Liver (tissue), 7 donors: ENCODE measurements at regions not wholly inside any gene's neighbourhood (a gene's known extent, or its start where the extent isn't known, plus 50 kb on each side); places are given as distances from the start of the nearest gene placed in this dataset.
"Not testable (repeated sequence)": the region's sequence is repeated elsewhere in the genome, so short reads cannot be mapped to it uniquely, and the experiment has no call there.

Experiments used
- DNase-seq: peaks from one replicate; pipeline ENCODE4 v3.0.0-alpha.2; 2017; ENCODE audit warnings: low spot score
- H3K27ac ChIP-seq, 2 donors: one replicate each; pipeline ENCODE4 v1.7.0; 2013; ENCODE audit warnings: inconsistent platforms in 2 of 2, low read length in 2 of 2, control low read depth in 1 of 2, low read depth in 1 of 2, mild to moderate bottlenecking in 1 of 2
- H3K27me3 ChIP-seq, 4 donors: one replicate each; pipeline versions ENCODE4 v1.6.1 to v1.7.0; 2013; ENCODE audit warnings: low read length in 3 of 4, inconsistent platforms in 1 of 4, mild to moderate bottlenecking in 1 of 4, moderate library complexity in 1 of 4; ENCODE audit not compliant: control insufficient read depth in 4 of 4, insufficient read depth in 4 of 4
- H3K36me3 ChIP-seq, 4 donors: one replicate each; pipeline versions ENCODE4 v1.6.1 to v1.7.0; 2013; ENCODE audit warnings: low read length in 3 of 4, mild to moderate bottlenecking in 3 of 4, low read depth in 1 of 4, moderate library complexity in 1 of 4; ENCODE audit not compliant: control insufficient read depth in 4 of 4, insufficient read depth in 3 of 4
- H3K4me1 ChIP-seq, 4 donors: one replicate each; pipeline versions ENCODE4 v1.6.1 to v1.7.0; 2013; ENCODE audit warnings: low read length in 3 of 4, mild to moderate bottlenecking in 3 of 4, moderate library complexity in 1 of 4; ENCODE audit not compliant: control insufficient read depth in 4 of 4, insufficient read depth in 4 of 4
- H3K4me3 ChIP-seq, 3 donors: one replicate each; pipeline versions ENCODE4 v1.6.1 to v1.7.0; 2013; ENCODE audit warnings: low read length in 3 of 3, control low read depth in 1 of 3, low read depth in 1 of 3, mild to moderate bottlenecking in 1 of 3
- H3K9ac ChIP-seq, 2 donors: one replicate each; pipeline ENCODE4 v1.7.0; 2013; ENCODE audit warnings: low read length in 2 of 2, mild to moderate bottlenecking in 2 of 2, moderate library complexity in 2 of 2, control low read depth in 1 of 2, low read depth in 1 of 2
- H3K9me3 ChIP-seq, 4 donors: one replicate each; pipeline versions ENCODE4 v1.6.1 to v1.7.0; 2013; ENCODE audit warnings: low read length in 3 of 4; ENCODE audit not compliant: control insufficient read depth in 4 of 4
- EGR1 ChIP-seq, 2 donors: IDR thresholded peaks; 2 replicates each; pipeline ENCODE4 v1.6.1; 2016 to 2018; ENCODE audit warnings: antibody characterized with exemption in 2 of 2, low read depth in 2 of 2
- FOXA1 ChIP-seq: IDR thresholded peaks from 2 replicates; pipeline ENCODE4 v1.6.1; 2016; ENCODE audit warnings: antibody characterized with exemption
- FOXA2 ChIP-seq: IDR thresholded peaks from 2 replicates; pipeline ENCODE4 v1.6.1; 2016; ENCODE audit warnings: antibody characterized with exemption
- GABPA ChIP-seq, 2 donors: IDR thresholded peaks in 1 of 2; conservative IDR thresholded peaks in 1 of 2; 2 replicates each; pipeline ENCODE4 v1.6.1; 2016; ENCODE audit warnings: antibody characterized with exemption in 2 of 2, mild to moderate bottlenecking in 1 of 2, moderate library complexity in 1 of 2
- HNF4A ChIP-seq, 2 donors: conservative IDR thresholded peaks; 2 replicates each; pipeline ENCODE4 v1.6.1; 2016; ENCODE audit warnings: antibody characterized with exemption in 2 of 2, mild to moderate bottlenecking in 2 of 2
- HNF4G ChIP-seq: IDR thresholded peaks from 2 replicates; pipeline ENCODE4 v1.6.1; 2016; ENCODE audit warnings: antibody characterized with exemption
- MAX ChIP-seq: IDR thresholded peaks from 2 replicates; pipeline ENCODE4 v1.6.1; 2016; ENCODE audit warnings: antibody characterized with exemption
- NR2F2 ChIP-seq: IDR thresholded peaks from 2 replicates; pipeline ENCODE4 v1.6.1; 2016; ENCODE audit warnings: antibody characterized with exemption
- REST ChIP-seq: IDR thresholded peaks from 2 replicates; pipeline ENCODE4 v1.6.1; 2016; ENCODE audit warnings: antibody characterized with exemption, mild to moderate bottlenecking
- TAF1 ChIP-seq: conservative IDR thresholded peaks from 2 replicates; pipeline ENCODE4 v1.6.1; 2016; ENCODE audit warnings: antibody characterized with exemption, mild to moderate bottlenecking
- YY1 ChIP-seq: IDR thresholded peaks from 2 replicates; pipeline ENCODE4 v1.6.1; 2016; ENCODE audit warnings: antibody characterized with exemption, mild to moderate bottlenecking
- ZBTB33 ChIP-seq: IDR thresholded peaks from 2 replicates; pipeline ENCODE4 v1.6.1; 2016; ENCODE audit warnings: antibody characterized with exemption
- WGBS: extraction: QIAGEN DNeasy Blood & Tissue Kit; methylation state at CpG from one replicate; pipeline ENCODE4 v1.1.7; 2013; 5-methylcytosine and 5-hydroxymethylcytosine counted together
- donor health status: healthy.
- donor health status: healthy.
- donor health status: healthy.
- donor health status: healthy.

GRCh38 chr2:31762085-31762484, 181.3 kb upstream of the SRD5A2 start (continued):
- TF ChIP-seq REST: no peak

GRCh38 chr2:31757351-31757750, 176.6 kb upstream of the SRD5A2 start:
- not testable (repeated sequence) for H3K9me3 ChIP-seq, H3K9ac ChIP-seq, H3K4me1 ChIP-seq, H3K4me3 ChIP-seq, H3K27me3 ChIP-seq, DNase-seq, H3K36me3 ChIP-seq, H3K27ac ChIP-seq
- WGBS: 82% methylated on average over 2 of the region's 2 CpGs

- not testable (repeated sequence) for H3K9me3 ChIP-seq, H3K27ac ChIP-seq, H3K4me3 ChIP-seq, H3K36me3 ChIP-seq, H3K4me1 ChIP-seq, DNase-seq, H3K9ac ChIP-seq, H3K27me3 ChIP-seq
- WGBS: 90% methylated on average over 13 of the region's 13 CpGs
Measured at GRCh38 chr2:31748746-31749145, 168.0 kb upstream of the SRD5A2 start.

GRCh38 chr2:31748041-31748440, 167.3 kb upstream of the SRD5A2 start:
- no peak overlapping the region for H3K9ac ChIP-seq
- DNase-seq: no peak
- H3K4me3 ChIP-seq: no peak overlapping the region
- no peaks in the 10 kb centered on the region for H3K27me3 ChIP-seq
- no peaks in the 10 kb centered on the region for H3K4me1 ChIP-seq
- peaks cover 0 to 4% (median 2%) of the 10 kb centered on the region in 4 donors for H3K9me3 ChIP-seq
- no peaks in the 10 kb centered on the region for H3K36me3 ChIP-seq
- 76% methylated on average over 1 of the region's 1 CpG for WGBS
- H3K27ac ChIP-seq: no peak overlapping the region
- no peak for TF ChIP-seq HNF4G
- TF ChIP-seq YY1: no peak
- TF ChIP-seq FOXA1: no peak
- TF ChIP-seq TAF1: no peak
- no peak for TF ChIP-seq FOXA2
- no peak for TF ChIP-seq MAX
- no peak for TF ChIP-seq EGR1 (IDR thresholded peaks at IDR 0.05; ENCODE audit: low read depth in 2 of 2)
- TF ChIP-seq HNF4A (conservative IDR thresholded peaks at IDR 0.05): no peak
- TF ChIP-seq REST: no peak
- no peak for TF ChIP-seq NR2F2
- TF ChIP-seq ZBTB33: no peak
- no peak for TF ChIP-seq GABPA (IDR thresholded peaks at IDR 0.05 in 1 of 2, conservative IDR thresholded peaks at IDR 0.05 in 1 of 2)
